GM19328 (cell line): ENCODE measurements at regions not wholly inside any gene's neighbourhood (a gene's known extent, or its start where the extent isn't known, plus 50 kb on each side); places are given as distances from the start of the nearest gene placed in this dataset.
"Not testable (repeated sequence)": the region's sequence is repeated elsewhere in the genome, so short reads cannot be mapped to it uniquely, and the experiment has no call there.

Source experiments
- ATAC-seq: cut with Tn5 transposase; IDR thresholded peaks from one replicate; pipeline ENCODE4 v1.9.1; 2021; ENCODE audit warnings: mild to moderate bottlenecking, moderate library complexity; ENCODE audit not compliant: unreplicated experiment

DNA sequence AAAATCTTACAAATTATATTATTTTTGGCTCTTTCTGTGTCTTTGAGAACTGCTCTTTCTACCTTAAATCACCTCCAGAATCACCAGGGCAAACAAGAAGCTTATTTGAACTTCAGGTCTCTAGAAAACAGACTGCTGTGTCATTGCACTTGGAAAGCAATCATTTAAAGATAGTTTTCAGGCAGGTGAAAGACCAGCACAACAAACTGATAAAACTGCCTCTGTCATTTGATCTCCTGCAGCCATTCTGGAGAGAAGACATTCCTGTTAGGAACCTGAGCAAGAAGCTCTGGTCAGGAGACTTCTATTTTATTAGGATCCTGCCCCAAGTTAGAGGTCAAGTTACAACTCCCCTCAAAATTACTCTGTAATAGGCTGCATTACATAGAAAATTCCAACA is 50.7 kb upstream of the AP4E1 start:
- ATAC-seq: no peak

DNA sequence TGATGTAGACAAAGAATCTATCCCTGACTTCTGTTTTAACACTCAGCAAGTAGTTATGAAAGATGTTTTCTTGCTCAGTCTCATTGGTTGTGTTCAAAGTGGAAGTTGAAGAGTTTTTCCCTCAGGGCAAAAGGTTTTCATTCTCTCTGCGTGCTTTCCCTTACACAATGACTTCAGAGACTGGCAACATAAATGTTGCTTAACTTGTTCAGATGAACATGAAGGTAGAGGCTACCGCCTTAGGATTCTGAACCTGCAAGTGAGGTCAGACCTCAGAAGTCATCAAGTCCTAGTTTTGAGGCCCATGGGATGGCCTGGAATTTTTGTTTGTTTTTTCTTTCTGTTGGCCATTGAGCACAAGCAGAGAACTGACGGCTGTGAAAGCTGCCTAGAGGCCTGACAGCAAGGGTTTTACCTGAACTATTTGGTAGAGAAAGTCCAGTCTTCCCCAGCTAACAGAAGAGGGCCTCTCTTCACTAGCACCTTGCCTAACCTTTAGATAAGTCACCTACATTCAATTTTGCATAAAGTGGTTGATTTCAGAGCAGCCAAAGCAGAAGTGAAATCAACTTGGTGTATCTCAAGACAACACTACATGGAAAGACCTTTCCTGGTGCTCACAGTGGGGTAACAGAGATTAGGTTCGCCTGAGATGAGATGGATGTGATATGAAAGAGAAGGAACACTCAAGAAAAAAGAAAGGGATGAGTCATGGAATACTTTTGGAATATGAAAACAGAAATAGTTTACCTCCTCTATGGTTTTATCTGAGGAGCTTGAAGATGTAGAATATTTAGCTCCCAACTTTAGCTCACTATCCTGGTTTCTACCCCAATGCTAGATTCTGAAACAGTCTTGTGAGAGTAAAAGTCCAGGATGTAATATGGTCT is 53.6 kb upstream of the AP4E1 start:
- peak; percentile 97 for ATAC-seq

GRCh38 chr15:50850003-50850402 is 58.5 kb upstream of the AP4E1 start:
- ATAC-seq: no peak

DNA sequence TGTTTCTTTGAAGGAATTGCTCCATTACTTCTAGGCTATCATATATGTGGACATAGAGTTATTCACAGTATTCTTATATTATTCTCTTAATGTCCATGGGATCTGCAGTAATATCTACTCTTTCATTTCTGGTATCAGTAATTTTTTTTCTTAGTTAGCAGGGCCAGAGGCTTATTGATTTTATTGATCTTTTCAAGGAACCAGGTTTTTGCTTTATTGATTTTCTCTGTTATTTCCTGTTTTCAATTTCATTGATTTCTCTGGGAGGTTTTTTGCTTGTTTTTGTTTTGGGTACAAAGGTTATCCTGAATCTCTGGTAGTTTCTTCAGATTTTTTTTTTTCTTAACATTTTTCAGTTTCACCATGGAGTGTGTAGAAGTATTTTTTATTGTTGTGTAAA is 60.1 kb upstream of the AP4E1 start:
- ATAC-seq: no peak

- not testable (repeated sequence) for ATAC-seq
Observed at GRCh38 chr15:50845181-50845580, 63.3 kb upstream of the AP4E1 start.

DNA sequence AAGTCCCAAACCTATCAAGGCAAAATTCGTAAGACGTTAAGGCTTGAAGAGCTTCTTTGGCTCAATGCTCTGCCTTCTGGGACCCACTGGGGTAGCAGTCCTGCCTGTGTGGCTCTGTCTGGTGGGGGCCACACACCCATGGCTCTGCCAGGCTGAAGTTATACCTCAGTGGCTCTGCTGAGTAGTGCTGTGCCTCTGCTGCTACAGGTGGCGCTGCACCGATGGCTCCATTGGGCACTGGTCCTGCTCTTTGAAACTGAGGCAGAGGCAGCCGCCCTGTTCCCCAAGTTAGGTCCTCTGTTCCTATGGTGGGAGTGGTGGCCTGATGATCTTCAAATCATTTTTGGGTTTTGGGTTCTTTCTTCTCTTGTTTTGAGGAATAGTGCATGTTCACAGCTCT is 68.0 kb upstream of the AP4E1 start:
- ATAC-seq: no peak

GRCh38 chr15:50837256-50837770 is 71.2 kb upstream of the AP4E1 start:
- no peak for ATAC-seq

GRCh38 chr15:50830477-50831354 is 65.2 kb upstream of the SPPL2A start:
- no peak for ATAC-seq

DNA sequence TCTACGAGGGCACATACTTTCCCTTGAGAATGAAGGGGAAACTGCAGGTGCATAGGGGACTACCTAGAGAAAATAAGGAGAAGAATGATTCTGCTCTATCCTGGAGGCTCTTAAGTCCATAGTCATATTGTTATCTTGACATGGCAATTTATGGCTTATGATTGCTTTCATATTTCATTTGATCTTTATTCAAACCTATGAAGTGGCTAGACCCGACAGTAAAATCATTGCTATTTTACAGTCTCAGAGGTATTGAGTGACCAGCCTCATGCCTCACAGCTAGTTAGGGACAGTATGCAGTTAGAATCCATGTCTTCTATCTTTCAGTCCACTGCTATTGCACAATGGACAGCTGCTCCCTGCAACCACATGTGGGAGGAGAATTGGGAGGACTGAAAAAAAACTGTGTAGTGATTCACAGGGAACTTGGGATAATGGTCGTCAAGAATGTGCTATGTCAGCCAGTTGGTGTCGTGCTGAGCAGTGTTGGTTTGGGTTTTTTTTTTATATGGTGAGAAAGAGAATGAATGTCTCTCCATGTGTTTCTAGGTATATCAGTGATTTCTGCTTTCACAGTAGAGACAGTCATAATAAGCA is 63.2 kb upstream of the SPPL2A start:
- no peak for ATAC-seq

DNA sequence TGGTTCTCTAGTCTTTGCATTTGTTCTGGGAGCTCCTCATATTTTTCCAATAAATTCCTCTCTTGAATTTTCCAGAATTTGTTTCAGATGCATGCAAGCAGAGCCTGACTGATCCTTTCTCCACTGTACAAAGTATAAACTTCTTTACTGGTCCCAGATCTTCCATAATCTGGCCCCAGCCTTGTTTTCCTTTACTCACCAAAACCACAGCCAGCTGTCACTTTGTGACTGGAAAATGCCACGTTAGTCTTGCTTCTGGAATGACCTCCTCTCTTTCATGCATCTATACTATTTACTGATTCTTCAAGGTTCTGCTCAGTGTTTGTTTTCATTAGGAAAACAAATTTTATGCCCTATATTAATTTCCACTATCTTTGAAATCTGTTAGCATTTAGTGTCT is 60.4 kb upstream of the SPPL2A start:
- no peak for ATAC-seq

GRCh38 chr15:50824514-50824913 is 59.0 kb upstream of the SPPL2A start:
- no peak for ATAC-seq

DNA sequence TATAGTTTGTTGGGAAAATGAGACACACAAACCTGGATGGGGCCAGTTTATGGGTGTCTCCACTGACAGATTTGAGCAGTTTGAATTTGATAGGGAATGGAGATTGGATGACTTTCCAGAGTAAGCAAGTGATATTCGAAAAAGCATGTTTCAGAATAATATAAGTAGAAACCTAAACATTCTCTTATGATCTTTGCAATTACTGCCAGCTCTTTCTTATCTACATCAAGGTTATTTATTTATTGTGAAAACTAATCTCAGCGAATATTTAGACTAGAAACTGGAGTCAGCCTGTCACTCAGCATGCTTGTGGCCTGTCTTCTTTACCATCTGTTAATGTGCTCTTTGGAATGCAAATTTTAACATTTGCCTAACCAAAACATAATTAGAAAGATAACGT is 57.8 kb upstream of the SPPL2A start:
- ATAC-seq: no peak

DNA sequence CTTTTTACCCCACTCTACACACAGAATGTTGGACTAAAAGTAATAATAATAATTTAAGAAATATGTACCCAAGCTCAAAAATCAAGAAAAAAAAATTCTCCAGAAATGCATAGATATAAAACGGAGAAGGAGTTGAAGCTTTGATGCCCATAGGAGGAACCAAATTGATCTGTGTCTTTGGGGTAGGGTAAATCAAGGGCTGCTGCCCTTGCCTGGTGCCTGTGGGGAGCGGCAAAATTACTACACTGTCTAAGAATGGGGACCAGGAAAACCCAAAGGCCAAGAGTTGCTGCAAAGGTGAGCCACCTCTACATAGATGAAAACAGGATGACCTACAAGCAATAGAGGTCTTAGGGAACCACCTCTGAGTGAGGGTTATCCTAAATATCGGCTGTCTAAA is 56.0 kb upstream of the SPPL2A start:
- no peak for ATAC-seq

DNA sequence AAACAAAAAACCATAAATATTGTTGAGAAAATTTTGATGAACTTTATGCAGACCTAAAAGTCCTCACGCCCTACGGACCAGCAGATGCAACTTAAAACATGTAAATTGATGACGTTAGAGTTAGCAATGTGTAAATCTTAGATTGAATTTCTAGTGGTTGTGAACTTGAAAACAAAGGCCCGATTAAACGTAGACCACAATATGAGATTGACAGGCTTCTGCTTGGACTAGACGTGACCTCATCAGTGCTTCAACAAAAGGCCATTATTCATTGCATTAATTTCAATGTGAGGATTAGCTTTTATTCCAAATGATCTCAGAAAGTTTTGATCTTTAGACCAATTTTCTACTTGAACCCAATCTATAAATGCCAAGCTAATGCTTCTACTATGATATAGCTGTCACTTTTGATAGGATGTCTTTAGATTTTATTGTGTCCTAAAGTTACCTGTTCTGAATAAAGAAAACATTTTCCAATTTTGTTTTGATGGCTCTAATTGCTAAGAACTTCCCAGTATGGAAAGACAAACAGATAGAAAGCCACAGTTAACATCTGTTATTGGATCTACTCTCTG is 55.4 kb upstream of the SPPL2A start:
- ATAC-seq: no peak

DNA sequence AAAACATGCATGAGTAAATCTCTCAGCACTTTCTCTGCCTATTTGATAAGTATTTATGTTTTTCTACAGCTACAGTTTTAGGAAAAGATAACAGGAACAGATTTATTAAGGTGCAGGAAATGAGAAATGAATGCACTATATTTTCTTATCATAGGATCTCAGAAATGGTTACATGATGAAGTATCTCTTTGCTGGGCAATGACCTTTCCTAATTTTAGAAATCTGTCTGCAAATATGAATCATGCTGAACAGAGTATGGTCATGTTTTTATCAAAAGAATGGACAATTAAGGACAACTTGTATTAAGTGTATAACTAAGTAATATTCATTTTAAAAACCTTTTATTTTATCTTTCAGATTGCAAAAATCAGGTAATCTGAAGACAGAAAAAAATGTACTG is 53.8 kb upstream of the SPPL2A start:
- no peak for ATAC-seq

GRCh38 chr15:50815958-50816590 is 50.6 kb upstream of the SPPL2A start:
- no peak for ATAC-seq
